GM18873 (cell line): ENCODE measurements at regions not wholly inside any gene's neighbourhood (a gene's known extent, or its start where the extent isn't known, plus 50 kb on each side); places are given as distances from the start of the nearest gene placed in this dataset.

Experiments
- ATAC-seq: cut with Tn5 transposase; IDR thresholded peaks from one replicate; pipeline ENCODE4 v1.9.1; 2021; ENCODE audit warnings: mild to moderate bottlenecking, moderate library complexity, moderate number of reproducible peaks; ENCODE audit not compliant: unreplicated experiment, low FRiP score

DNA sequence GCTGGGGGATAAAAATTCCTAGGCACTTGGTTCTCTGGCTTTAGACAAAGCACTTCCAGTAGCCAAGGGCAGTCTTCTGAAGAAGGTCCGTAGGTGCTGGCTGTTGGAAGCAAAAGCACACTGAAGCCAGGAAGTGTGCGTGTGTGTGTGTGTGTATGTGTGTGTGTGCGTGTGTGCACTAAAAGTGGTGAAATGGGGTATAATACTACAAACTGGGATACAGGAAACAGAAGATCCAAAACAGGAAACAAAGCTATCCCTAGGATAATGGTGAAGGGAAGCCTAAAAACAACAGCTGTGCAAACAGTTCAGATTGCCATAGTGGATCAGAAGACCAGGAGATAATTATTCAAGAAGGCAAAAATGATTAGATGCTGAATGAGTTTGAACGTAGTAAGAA, 103.4 kb downstream of the IL20RB start:
- ATAC-seq = no peak

DNA sequence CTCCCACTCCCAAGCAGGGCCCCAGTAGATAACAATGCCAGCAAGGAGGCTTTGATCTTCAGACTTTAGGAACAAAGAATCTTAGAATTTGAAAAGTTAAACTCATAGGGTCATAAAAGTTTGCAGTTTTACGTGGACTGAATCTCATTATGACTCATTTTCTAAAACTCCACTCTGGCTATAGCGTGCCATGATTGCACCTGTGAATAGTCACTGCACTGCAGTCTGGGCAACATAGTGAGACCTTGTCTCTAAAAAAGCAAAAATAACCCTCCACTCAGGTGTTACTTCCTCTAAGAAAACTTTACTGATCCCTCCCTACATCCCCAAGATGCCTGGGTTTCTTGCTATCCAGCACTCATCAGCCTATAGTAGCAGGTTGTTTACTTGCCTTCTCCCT, 104.5 kb downstream of the IL20RB start:
- peak; percentile 87 for ATAC-seq

DNA sequence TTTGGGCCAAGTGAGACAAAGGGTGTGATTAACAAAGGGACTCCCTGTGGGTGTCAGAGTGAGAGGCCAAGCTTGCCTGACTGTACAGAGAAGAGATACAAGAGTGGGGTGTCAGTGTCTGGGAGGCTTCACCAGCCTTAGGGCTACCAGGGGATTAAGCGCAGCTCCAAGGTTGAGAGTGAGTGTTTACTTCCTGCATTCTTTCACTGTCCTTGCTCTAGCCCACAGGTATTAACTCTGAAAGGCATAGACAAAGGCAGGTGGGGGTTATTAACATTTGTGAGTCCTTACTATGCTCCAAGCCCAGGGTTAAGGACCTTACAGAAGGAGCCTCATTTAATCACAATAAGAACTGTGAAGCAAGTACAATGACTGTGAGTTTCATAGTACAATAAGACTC, 107.6 kb downstream of the IL20RB start:
- no peak for ATAC-seq

DNA sequence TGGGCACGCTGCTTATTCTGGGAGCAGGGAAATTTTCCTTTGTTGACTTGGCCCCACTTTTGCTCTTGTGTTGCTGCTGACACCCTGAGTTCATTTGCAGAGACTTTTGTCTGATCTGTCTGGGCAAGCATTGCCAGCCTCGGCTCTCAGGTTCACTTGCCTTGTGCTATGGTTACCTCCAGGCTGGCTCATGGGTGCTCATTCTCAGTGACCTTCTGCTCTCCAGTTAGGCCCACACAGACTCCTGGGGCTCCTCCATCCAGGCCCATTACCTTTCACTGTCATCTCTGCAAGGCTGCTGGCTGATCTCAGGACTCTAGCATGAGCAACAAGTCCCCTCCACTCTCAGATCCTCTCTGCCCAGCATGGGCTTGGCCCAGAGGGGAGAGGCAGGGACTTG, 108.3 kb downstream of the IL20RB start:
- no peak for ATAC-seq

DNA sequence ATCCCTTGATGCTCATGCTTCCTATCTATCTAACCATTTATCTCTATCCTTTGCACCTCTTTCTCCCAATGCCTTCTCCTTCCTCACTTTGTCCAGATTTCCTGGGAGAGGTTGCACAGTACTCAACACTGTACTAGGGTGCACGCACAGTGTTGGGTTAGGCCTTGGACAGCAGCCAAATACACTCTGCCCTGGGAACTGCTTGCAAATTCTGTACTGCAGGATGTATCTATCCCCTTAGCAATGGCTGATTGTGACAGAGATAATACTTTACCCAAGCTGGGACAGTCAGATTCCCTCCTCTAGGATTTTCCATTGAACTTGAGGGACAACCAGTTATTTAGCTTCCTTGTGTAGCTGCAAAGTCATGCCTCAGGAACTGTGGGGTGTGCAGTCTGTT, 113.3 kb downstream of the IL20RB start:
- no peak for ATAC-seq

DNA sequence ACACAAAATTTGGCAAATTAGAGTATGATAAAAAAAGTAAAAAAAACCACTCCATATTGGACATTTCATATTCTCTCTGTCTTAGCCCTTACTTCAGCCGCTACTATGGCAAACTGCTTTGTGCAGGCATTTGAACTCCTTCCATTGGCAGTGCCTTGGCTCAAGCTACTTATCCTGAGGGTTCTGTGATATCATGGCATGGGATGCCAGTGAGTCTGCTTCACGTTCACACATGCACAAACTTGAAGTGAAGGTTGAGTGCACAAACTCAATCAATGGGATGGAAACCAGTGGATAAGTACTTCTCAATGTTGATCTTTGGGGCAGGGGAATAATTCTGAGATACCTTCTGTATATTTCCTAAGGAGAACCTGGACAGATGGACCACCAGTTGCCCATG, 117.2 kb downstream of the IL20RB start:
- no peak for ATAC-seq

DNA sequence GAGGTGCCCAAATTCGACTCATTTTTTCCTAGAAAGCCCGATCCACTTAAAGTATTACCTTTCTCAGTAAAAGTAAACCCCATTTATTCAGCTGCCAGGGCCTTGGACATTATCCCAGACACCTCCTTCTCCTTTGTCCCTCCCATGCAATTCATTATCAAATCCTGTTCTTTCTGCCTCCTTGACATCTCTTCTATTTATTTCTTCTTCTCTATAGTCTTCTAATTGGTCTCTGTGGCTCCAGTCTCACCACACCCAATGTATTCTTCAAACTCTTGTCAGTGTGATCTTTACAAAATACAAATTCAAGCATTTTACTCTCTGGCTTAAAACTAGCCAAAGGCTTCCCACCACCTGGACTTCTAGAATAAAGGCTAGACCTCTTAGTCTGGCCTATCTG, 120.3 kb downstream of the IL20RB start:
- no peak for ATAC-seq

DNA sequence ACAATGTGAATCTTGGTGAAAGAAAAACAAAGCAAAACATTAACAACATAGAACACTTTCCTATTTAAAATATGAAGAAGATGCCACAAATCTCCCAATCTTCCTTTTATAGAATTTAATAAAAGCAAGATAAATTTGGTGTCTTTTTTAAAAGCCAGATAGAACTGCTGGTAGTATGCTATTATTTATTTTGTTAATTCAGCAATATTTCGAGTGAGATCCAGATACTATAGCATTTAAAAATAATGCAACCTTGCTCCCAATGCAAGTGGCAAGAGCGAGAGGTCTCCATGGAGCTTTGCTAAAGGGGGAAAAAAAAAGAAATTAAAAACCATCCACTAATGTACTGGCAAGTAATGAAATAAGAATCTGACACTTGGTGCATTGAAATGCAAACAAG, 121.8 kb downstream of the IL20RB start:
- ATAC-seq = no peak

DNA sequence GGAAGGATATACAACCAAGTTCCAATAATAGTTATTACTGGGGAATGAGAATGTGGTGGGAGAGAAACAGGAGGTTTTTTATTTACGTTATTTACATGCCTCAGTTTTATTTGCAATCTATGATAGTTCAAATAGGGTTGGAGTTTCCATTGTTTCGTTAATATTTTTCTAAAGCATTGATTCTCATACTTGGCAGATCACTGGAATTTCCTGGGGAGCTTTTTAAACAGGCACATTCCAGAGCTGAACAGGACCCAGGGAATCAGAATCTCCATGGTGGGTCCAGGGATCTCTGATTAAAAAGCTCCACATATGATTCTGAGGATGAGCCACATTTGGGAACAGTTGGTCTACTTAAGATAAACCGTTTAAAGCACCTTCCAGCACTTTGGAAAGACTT, 123.9 kb downstream of the IL20RB start:
- ATAC-seq = no peak

DNA sequence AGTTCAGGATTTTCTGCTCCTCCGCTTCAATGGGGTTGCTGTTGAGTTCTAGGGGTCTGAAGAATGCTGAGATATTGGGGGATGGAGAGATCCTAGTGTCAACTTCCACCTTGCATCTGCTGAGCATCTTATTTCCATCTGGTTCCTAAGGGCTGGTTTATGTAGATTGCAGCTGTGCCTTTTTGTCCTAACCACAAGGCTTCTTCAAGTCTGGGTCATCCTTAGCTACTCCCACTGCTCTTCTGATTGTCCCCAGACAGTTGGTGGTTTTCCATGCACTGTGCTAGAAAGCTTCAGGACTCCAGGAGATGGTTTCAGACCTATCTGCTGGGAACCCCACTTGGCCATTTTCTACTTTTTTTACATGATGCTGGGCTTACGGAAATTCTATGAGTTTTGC, 125.0 kb downstream of the IL20RB start:
- no peak for ATAC-seq

DNA sequence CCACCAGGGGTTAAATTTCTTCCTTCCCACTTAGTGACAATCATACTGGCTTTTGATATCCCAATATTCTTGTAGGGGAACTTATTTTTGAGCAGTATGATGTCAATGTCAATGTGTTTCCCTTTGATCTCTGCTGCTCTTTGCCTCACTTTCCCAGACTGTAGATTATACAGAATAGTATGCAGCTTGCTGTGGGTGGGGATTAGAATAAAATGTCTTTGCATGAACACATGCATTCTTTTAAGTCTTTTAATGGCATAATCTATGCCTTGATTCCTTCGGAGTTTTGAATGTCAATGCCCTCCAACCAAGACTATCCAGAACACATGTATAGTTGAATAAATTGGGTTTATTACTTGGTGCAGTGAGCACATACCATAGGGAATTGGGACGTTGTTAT, 125.5 kb downstream of the IL20RB start:
- ATAC-seq = no peak

DNA sequence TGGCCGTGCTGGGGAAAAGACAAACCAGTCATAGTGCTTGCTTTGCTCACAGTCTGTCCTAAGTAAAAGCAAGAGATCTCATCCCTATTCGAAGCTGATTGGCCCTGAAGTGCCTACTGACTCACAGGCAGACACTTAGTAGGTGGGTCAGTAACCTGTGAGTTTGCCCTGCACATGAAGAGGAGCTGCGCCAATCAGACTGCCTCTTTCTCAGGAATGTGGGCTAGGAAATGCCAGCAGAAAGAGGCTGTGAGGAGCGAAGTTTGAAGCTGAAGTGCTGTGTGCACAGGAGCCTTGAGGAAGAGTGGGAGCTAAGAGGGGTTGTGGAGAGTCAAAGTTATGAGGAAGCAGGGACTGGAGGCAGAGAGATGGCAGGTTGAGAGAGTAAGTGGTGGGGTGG, 126.8 kb downstream of the IL20RB start:
- no peak for ATAC-seq

DNA sequence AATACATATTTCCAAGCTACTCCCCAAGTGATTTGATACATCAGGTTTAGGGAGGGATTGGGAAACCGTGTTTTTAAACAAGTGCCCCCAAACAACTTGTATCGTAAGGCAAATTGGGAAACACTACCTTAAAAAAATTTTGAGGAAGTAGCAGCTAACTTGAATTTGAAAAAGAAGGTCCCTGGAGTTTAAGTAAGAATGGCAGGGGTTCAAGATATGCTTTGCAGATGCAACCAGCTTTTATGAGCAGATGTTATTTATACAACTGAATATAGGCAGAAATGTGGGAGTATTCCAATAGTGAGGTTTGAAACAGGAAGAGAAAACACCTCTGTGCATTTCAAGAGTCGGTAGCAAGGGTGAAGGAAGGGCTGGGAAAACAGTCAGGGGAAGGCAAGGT, 139.6 kb downstream of the IL20RB start:
- ATAC-seq = no peak

DNA sequence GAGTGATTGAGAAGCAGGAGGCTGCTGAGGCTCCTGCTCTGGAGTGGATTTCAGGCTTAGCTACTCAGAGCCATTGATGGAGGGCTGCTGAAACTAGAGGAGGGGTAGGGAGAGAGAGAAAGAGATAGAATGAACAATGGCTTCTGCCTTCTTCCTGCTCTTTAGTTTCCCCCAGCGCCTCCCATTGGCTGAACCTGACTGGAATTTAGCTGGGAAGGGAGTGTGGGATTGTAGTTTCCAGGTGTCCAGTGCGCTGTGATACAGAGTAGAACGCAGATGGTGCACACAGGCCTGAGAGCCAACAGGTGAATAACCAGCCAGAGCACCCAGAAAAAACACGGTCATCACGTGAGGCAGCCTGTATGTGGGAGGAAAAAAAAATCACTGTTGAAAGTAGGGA, 140.1 kb downstream of the IL20RB start:
- no peak for ATAC-seq

DNA sequence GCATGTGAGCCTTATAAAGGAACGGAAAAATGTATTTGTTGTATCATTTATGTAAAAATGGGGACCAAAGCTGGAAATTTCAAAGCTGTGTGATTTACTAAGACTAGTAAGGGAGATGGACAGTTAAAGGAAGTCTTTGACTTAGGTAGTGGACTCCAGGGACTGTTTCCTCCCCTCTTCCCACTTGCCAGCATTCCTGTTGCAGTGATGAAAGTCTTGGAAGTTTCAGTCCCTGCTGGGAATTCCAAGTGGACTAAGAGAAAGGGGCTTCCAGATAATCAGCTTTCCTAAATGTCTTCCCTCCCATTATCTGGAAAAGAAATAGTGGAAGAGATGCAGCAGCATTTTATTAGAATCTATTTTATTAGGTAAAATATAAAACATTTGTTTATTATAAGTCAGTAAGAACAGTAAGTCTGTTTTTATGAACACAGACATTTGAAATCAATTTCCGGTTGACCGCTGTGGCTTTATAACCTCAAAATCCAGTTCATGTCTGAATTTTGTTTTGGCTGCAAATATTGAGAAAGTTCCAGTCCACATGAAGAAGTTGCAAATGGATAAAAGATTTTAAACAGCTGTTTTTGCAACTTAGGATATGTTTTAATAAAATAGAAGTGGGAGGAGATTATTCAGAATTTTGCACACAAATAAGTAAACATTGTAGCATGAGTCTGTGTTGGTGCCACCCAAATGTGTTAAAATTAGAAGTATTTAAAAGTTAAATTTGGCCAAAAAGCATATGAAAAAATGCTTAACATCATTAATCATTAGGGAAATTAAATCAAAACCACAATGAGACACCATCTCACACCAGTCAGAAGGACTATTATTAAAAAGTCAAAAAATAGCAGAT, 141.8 kb downstream of the IL20RB start:
- ATAC-seq = no peak

DNA sequence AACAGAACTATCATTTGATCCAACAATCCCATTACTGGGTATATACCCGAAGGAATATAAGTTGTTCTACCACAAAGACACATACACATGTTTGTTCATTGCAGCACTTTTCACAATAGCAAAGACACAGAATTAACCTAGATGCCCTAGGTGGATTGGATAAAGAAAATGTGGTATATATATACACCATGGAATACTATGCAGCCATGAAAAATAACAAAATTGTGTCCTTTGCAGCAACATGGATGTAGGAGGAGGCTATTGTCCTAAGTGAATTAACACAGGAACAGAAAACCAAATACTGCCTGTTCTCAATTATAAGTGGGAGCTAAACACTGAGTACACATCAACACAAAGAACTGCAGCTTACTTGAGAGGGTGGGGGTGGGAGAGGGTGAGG, 142.5 kb downstream of the IL20RB start:
- ATAC-seq = no peak

DNA sequence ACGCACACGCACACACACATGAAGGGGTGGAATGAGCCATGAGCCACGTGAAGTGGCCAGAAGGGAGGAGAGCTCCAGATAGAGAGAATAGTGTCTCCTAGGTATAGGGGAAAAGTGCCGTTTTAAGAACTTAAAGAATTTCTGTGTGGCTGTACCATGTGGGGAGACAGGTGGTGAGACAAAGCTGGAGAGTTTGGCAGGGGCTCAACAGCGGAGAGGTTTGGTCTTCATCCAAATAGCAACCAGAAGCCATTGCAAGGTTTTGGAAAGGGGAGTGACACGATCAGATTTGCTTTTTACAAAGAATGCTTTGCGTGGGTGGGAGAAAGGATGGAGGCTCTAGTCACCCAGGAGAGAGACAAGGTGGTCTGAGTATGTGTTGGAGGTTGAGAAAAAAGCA, 146.0 kb downstream of the IL20RB start:
- ATAC-seq = no peak

DNA sequence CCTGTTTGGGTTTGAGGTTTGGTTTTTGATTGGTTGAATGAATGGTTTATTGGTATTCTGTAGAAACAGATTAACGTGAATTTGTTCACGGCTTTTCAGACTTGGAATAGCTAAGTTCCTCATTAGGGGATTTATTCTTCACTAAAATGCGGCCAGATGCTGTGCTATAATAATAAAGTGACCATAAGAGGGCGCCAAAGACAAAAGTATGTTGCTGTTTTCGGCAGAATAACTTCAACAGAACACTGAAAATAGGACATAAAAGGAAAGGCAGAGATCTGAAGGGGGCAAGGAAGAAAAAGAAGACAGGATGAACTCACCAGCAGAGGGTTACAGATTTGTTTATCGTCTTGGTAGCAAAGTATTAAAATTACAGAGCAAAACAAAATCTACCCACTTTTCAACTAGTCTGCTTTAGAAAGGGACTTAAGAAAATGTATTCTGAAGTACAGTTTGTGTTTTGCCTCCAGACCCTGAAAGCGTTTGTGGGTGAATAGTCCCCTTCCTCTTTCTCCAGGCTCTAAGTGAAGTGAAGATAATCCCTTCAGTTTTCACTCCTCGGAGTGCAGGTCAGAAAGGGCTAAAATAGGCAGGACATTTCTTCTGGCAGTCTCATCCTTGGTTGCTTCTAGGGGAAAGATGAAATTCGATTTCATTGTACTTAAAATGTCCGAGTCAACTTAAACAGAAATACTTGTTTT, 147.6 kb downstream of the IL20RB start:
- ATAC-seq = no peak

DNA sequence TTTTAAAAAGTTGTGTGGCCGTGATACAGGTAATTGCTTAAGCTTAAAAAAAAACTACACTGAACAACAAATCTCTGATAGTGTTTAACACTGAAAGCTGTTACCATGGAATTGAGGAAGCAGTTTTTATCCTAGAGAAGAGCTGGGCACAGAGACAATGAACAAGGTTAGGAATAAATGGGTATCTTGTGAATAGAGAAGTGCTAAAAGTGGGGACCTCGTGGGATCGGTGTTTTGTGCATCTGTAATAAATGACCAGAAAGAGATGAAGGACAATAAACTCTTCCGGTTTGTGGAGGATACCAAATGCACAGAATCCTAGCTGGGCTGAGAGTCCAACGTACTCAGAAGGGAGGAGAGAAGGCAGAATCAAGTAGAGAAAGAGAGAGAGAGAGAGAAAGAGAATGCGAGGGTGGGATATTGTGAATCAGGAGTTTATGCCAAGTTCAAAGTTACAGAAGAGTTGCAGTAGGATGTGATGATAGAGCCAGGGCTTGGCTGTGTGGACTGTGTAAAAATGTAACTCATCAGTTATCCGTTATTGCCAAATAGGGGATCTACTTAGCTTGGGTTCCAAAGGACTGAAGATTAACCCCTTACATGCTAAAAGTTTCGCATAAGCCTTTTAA, 148.9 kb downstream of the IL20RB start:
- no peak for ATAC-seq

DNA sequence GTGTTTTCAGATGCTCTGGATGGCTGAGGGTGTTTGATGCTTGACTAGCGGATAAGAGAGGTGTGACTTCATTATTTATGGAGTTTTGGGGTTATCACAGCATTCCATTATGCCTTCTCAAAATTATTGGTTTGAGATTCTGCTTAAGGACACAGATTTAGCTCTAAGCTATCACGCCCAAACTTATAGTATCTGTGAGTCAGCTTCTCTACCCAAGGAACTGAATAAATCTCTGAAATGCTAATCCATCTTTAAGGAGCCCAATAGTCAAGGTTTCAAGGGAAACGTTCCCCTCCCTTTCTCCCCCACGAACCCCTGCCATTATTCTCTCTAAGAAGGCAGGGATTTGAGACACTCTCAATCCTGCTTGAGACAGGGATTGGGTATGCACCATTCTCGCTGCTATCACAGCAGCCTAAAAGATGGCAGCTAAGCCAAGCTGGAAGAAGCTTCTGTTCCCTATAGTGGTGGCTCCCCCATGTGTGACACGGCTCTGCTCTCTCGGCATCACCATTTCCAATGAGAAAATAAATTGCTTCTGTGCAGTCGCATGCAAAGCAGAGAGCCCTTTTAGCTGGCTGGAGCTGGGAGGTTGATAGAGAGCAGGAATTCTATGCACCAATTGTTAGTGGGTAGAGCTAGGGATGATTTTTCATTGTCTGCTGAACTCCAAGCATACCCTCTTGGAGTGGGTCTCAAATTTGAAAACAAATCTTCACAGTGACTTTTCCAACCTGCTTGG, 151.1 kb downstream of the IL20RB start:
- ATAC-seq = no peak

DNA sequence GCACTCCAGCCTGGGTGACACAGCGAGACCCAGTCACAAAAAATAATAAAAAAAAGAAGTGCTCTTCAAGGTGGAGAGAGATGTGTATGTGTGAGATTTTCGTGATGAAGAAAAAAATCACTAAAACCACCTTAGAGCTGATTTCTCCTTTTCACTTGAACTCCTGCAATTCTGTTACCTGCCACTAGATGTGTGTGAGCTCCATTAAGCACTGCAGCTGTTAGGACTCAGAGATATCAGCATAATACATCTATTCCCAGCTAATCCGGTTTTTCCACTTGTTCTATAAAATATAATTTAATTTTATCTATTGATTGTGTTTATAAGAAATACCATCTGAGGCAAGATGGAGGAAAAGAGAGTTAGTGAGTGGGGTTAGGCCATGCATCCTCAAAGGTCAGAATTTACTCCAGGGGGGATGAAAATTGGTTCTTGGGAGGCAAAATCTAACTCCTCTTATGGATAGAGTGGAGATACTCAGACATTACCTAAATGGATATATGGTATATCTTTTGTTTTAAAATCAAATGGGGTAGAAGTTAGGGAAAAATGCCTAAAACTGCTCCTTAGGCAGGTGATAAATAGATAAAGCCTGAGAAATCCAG, 152.7 kb downstream of the IL20RB start:
- no peak for ATAC-seq
